ENCODE measurements at regions not wholly inside any gene's neighbourhood (a gene's known extent, or its start where the extent isn't known, plus 50 kb on each side); places are given as distances from the start of the nearest gene placed in this dataset.

DNA sequence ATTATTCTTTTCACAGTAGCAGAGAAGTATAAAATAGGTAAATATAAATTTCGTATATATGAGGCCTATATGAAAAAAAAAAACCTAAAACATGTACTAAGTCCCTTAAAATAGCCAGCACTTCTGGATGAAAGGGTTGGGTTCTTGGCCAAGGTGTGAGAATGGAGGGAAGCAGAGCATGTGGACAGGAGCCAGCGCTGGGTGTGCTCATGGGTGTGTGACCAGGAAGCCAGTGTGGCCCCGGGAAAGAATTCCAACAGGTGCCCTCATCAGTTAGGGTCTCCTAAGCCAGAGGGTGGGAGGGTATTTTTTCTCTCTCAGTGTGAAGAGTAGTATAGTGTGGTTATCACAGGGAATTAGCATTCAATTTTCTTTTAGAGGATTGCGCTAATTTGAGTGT, 401.9 kb upstream of the IGFBP3 start:
- TF ChIP-seq FOXA1 (IDR thresholded peaks at IDR 0.05) (no peak), BHLHE40 (IDR thresholded peaks at IDR 0.05; ENCODE audit: borderline replicate concordance) (no peak), FOXM1 (IDR thresholded peaks at IDR 0.05; ENCODE audit: borderline replicate concordance) (no peak), ELF4 (IDR thresholded peaks at IDR 0.05) (no peak), SP1 (IDR thresholded peaks at IDR 0.05) (no peak), SUZ12 (IDR thresholded peaks at IDR 0.05) (no peak), TARDBP (IDR thresholded peaks at IDR 0.05) (no peak), FOXK2 (IDR thresholded peaks at IDR 0.05) (no peak), ARNT (IDR thresholded peaks at IDR 0.05) (no peak), NFRKB (IDR thresholded peaks at IDR 0.05) (no peak), L3MBTL2 (conservative IDR thresholded peaks at IDR 0.05) (no peak), CTBP1 (IDR thresholded peaks at IDR 0.05; ENCODE audit: borderline replicate concordance) (no peak), HDGF (IDR thresholded peaks at IDR 0.05; ENCODE audit: borderline replicate concordance) (no peak), ZNF384 (IDR thresholded peaks at IDR 0.05) (no peak), LEF1 (IDR thresholded peaks at IDR 0.05; ENCODE audit: borderline replicate concordance) (no peak)
- TF ChIP-seq, protein P1, sequence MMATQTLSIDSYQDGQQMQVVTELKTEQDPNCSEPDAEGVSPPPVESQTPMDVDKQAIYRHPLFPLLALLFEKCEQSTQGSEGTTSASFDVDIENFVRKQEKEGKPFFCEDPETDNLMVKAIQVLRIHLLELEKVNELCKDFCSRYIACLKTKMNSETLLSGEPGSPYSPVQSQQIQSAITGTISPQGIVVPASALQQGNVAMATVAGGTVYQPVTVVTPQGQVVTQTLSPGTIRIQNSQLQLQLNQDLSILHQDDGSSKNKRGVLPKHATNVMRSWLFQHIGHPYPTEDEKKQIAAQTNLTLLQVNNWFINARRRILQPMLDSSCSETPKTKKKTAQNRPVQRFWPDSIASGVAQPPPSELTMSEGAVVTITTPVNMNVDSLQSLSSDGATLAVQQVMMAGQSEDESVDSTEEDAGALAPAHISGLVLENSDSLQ (IDR thresholded peaks at IDR 0.05) = no peak
- DNase-seq (ENCODE audit: extremely low spot score) = no peak
- CTCF ChIA-PET = no interaction called here
- POLR2A ChIA-PET = no interaction called here

DNA sequence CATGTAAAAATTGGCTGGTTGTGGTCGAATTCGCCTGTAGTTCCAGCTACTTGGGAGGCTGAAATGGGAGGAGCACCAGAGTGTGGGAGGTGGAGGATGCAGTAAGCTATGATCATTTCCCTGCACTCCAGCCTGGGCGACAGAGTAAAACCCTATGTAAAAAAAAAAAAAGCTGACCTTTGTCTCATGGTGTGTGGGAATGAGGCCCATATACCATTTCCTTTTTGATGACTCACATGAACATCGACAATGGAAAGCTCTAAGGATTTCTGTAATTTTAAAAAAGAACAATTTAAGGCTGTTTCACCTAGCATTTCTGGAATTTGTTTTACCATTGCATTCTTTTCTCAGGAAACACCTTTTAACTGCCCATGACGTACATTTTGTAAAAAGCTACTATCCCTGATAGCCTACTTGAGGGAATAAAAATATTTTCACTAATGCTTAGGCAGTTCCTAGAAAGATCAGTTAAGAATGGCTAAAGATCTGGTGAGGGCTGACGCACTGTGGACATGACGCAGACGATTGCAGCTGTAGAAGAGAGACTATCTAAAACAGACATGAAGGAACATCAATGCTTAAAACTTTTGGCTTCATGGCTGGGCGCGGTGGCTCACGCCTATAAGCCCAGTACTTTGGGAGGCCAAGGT, 400.6 kb upstream of the IGFBP3 start:
- DNase-seq (ENCODE audit: extremely low spot score) = no peak
- CTCF ChIA-PET = no interaction called here
- TF ChIP-seq NFRKB (IDR thresholded peaks at IDR 0.05) (no peak), LEF1 (IDR thresholded peaks at IDR 0.05; ENCODE audit: borderline replicate concordance) (no peak), BHLHE40 (IDR thresholded peaks at IDR 0.05; ENCODE audit: borderline replicate concordance) (no peak), ELF4 (IDR thresholded peaks at IDR 0.05) (no peak), CTBP1 (IDR thresholded peaks at IDR 0.05; ENCODE audit: borderline replicate concordance) (no peak), ZNF384 (IDR thresholded peaks at IDR 0.05) (no peak), L3MBTL2 (conservative IDR thresholded peaks at IDR 0.05) (no peak), TARDBP (IDR thresholded peaks at IDR 0.05) (no peak)
- TF ChIP-seq, protein P1 (IDR thresholded peaks at IDR 0.05) = no peak
- POLR2A ChIA-PET = no interaction called here

- TF ChIP-seq BHLHE40 (IDR thresholded peaks at IDR 0.05; ENCODE audit: borderline replicate concordance) (no peak), TARDBP (IDR thresholded peaks at IDR 0.05) (no peak), HDGF (IDR thresholded peaks at IDR 0.05; ENCODE audit: borderline replicate concordance) (no peak), FOXM1 (IDR thresholded peaks at IDR 0.05; ENCODE audit: borderline replicate concordance) (no peak), FOXA1 (IDR thresholded peaks at IDR 0.05) (no peak), ELF4 (IDR thresholded peaks at IDR 0.05) (no peak), ARNT (IDR thresholded peaks at IDR 0.05) (no peak), L3MBTL2 (conservative IDR thresholded peaks at IDR 0.05) (no peak), FOXK2 (IDR thresholded peaks at IDR 0.05) (no peak), NFRKB (IDR thresholded peaks at IDR 0.05) (no peak), SUZ12 (IDR thresholded peaks at IDR 0.05) (no peak), ZNF384 (IDR thresholded peaks at IDR 0.05) (no peak), LEF1 (IDR thresholded peaks at IDR 0.05; ENCODE audit: borderline replicate concordance) (no peak), SP1 (IDR thresholded peaks at IDR 0.05) (no peak), CTBP1 (IDR thresholded peaks at IDR 0.05; ENCODE audit: borderline replicate concordance) (no peak)
- TF ChIP-seq, protein P1 (IDR thresholded peaks at IDR 0.05) = no peak
- CTCF ChIA-PET = no interaction called here
- DNase-seq (ENCODE audit: extremely low spot score) = no peak
- POLR2A ChIA-PET = no interaction called here
Observed at GRCh38 chr7:46320956-46321355, 399.9 kb upstream of the IGFBP3 start.

DNA sequence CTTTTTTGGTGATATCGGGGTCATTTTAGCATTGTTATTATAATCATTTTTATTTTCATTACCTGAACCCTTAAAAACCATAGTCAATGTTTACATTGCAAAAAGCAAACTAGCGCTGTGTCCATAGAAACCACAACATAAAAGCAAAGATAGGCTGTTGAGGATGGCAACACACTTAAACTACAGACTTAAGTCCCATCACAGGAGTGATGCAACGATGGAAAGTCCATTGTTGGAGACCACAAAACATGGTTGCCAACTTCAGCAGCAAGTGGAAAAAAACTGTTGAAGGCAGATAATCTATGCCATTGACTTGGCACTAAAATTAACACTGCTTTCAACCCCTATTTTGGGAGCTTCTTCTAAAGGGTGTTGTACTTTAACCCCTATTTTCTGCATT, 398.8 kb upstream of the IGFBP3 start:
- CTCF ChIA-PET = no interaction called here
- POLR2A ChIA-PET = no interaction called here
- no peak for DNase-seq (ENCODE audit: extremely low spot score)
- TF ChIP-seq BHLHE40 (IDR thresholded peaks at IDR 0.05; ENCODE audit: borderline replicate concordance) = no peak
- no peak for TF ChIP-seq CTBP1 (IDR thresholded peaks at IDR 0.05; ENCODE audit: borderline replicate concordance)
- TF ChIP-seq SUZ12 (IDR thresholded peaks at IDR 0.05) = no peak
- TF ChIP-seq SP1 (IDR thresholded peaks at IDR 0.05) = no peak
- no peak for TF ChIP-seq FOXA1 (IDR thresholded peaks at IDR 0.05)

GRCh38 chr7:46318276-46318675, 397.2 kb upstream of the IGFBP3 start:
- TF ChIP-seq FOXA1 (IDR thresholded peaks at IDR 0.05) (no peak), L3MBTL2 (conservative IDR thresholded peaks at IDR 0.05) (no peak), CTBP1 (IDR thresholded peaks at IDR 0.05; ENCODE audit: borderline replicate concordance) (no peak), FOXK2 (IDR thresholded peaks at IDR 0.05) (no peak), BHLHE40 (IDR thresholded peaks at IDR 0.05; ENCODE audit: borderline replicate concordance) (no peak), ELF4 (IDR thresholded peaks at IDR 0.05) (no peak), ZNF384 (IDR thresholded peaks at IDR 0.05) (no peak), TARDBP (IDR thresholded peaks at IDR 0.05) (no peak), SUZ12 (IDR thresholded peaks at IDR 0.05) (no peak), FOXM1 (IDR thresholded peaks at IDR 0.05; ENCODE audit: borderline replicate concordance) (no peak)
- no peak for DNase-seq (ENCODE audit: extremely low spot score)
- ChIA-PET POLR2A (no interaction called here), CTCF (no interaction called here)

DNA sequence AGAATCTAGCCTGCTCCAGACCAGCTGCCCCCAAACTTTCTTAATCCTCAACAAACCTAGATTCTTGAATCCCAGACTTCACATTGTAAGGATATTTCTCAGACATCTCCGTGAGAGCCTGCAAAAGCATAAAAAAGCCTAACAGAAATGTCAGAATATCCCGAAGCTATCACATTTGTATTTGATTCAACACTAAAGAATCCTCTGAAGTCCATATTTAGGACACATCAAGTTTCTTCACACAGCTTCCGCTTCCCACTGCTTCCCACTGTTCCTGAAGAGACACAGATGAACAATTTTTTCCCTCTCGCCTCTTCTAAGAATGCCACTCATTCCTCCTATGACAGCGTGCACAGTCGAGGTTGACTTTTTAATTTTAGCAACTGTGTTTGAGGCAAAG, 396.2 kb upstream of the IGFBP3 start:
- ChIA-PET CTCF (no interaction called here), POLR2A (no interaction called here)
- TF ChIP-seq BHLHE40 (IDR thresholded peaks at IDR 0.05; ENCODE audit: borderline replicate concordance) (no peak), ELF4 (IDR thresholded peaks at IDR 0.05) (no peak)
- no peak for DNase-seq (ENCODE audit: extremely low spot score)

Data from HEK293T (cell line).